ENCODE measurements at regions not wholly inside any gene's neighbourhood (a gene's known extent, or its start where the extent isn't known, plus 50 kb on each side); places are given as distances from the start of the nearest gene placed in this dataset.

DNA sequence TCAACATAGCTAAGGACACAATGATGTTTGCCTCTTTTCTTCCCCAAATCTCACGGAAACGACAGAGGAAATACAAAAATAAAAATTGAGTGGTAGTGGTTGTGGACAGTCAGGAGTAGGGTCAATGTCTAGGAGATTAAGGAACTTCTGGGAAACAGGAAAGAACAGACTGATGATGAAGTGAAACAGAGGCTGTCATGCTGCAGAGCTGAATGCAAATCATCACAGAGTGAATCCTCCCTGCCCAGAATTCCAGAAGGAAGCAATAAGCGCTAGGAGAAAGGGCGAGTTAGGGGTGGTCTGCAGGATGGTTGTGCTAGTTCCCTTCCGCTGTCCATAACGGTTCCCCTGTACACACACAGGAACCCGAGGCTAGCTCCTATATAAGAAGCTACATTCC lies 64.7 kb upstream of the POMGNT2 start:
- 17 to 97% (median 74%) methylated on average over 2 to 7 of the region's 7 CpGs for WGBS, 10 experiments
- peak in 3 of 8 experiments; percentile 57 to 67 (median 64) for ATAC-seq (replicated peaks in 6 of 8)
- Histone ChIP-seq H3K27ac (no peak overlapping the region), H3K4me1 (replicated peaks in 1 of 2) (no peaks in the 10 kb centered on the region), H3K4me3 (no peak overlapping the region)
- in situ Hi-C loops (cut with MboI; ENCODE audit: low pct_unique_long_range_greater_than_20kb in 2 of 9, low sequenced_read_pairs in 9 of 9, unreplicated experiment in 9 of 9), result loop anchor here in 3 of 9 experiments (25.0 kb wide), 3 partner anchors 208 to 342 kb away; no protein-coding TSS in a partner anchor

DNA sequence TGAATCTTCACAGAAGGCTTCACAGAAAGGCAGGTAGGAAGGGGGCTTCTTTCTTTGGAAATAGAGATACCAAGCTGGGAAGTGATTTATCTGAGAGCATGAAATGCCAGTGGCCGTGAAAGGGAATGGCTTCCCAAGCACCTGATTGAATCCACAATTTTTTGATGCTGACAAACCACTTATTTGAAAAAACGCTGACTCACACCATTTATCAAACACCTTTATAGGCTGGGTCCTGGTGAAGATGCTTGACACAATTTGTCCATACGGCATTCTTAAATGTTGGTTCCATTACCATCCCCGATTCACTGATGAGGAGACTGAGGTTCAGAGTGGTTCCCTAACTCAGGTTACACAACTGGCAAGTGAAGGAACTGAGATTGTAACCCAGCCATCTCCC lies 64.1 kb upstream of the POMGNT2 start:
- WGBS, 10 experiments, result 48 to 100% (median 87%) methylated on average over 1 to 4 of the region's 4 CpGs; no CpG with 5 or more reads in 3 of the 10 experiments
- in situ Hi-C loops (cut with MboI; ENCODE audit: low pct_unique_long_range_greater_than_20kb in 2 of 9, low sequenced_read_pairs in 9 of 9, unreplicated experiment in 9 of 9), result loop anchor here in 3 of 9 experiments (25.0 kb wide), 3 partner anchors 208 to 342 kb away; no protein-coding TSS in a partner anchor
- Histone ChIP-seq H3K4me1 (replicated peaks in 1 of 2) (no peaks in the 10 kb centered on the region), H3K27ac (no peak overlapping the region), H3K4me3 (no peak overlapping the region)
- no peak for ATAC-seq (replicated peaks in 6 of 8)

GRCh38 chr3:43166406-43166805 lies 60.5 kb upstream of the POMGNT2 start:
- 0 to 74% (median 29%) methylated on average over 1 of the region's 1 CpG for WGBS, 10 experiments
- H3K4me3 ChIP-seq, result no peak overlapping the region
- no peak for ATAC-seq (replicated peaks in 6 of 8)
- in situ Hi-C loops (cut with MboI; ENCODE audit: low pct_unique_long_range_greater_than_20kb in 2 of 9, low sequenced_read_pairs in 9 of 9, unreplicated experiment in 9 of 9), result loop anchor here in 3 of 9 experiments (25.0 kb wide), 3 partner anchors 204 to 346 kb away; no protein-coding TSS in a partner anchor
- H3K27ac ChIP-seq, result no peak overlapping the region
- H3K4me1 ChIP-seq (replicated peaks in 1 of 2), result peaks cover 0 to 4% of the 10 kb centered on the region in 2 donors

DNA sequence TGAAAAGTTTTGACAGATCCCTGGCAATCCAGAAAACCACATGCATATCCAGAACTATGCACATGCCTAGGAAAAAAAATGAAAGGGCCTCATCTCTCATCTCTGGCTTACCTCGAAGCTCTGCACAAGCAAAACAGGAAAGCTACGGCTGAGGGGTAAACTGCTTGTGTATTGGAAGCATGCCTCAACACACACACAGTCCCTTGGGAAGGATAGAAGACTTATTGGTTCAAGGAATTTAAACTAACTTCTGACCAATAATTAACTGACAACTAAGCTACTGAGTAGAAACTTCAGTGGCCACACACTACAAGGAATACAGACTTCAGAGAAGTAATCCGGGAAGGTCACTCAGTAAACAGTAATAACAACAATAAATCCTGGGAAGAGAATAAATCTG lies 59.9 kb upstream of the POMGNT2 start:
- Histone ChIP-seq H3K4me3 (no peak overlapping the region), H3K27ac (no peak overlapping the region), H3K4me1 (replicated peaks in 1 of 2) (peaks cover 0 to 4% of the 10 kb centered on the region in 2 donors)
- ATAC-seq (replicated peaks in 6 of 8), result no peak
- in situ Hi-C loops (cut with MboI; ENCODE audit: low pct_unique_long_range_greater_than_20kb in 2 of 9, low sequenced_read_pairs in 9 of 9, unreplicated experiment in 9 of 9), result loop anchor here in 3 of 9 experiments (25.0 kb wide), 3 partner anchors 203 to 347 kb away; no protein-coding TSS in a partner anchor
- WGBS, 10 experiments, result 38 to 100% (median 92%) methylated on average over 1 to 3 of the region's 3 CpGs; no CpG with 5 or more reads in 1 of the 10 experiments

GRCh38 chr3:43163895-43164493 lies 58.1 kb upstream of the POMGNT2 start:
- Histone ChIP-seq H3K27ac (no peak overlapping the region), H3K4me1 (replicated peaks in 1 of 2) (peaks cover 0 to 4% of the 10 kb centered on the region in 2 donors), H3K4me3 (no peak overlapping the region)
- in situ Hi-C loops (cut with MboI; ENCODE audit: low pct_unique_long_range_greater_than_20kb in 2 of 9, low sequenced_read_pairs in 9 of 9, unreplicated experiment in 9 of 9), result loop anchor here in 3 of 9 experiments (25.0 kb wide), 3 partner anchors 202 to 348 kb away; no protein-coding TSS in a partner anchor
- WGBS, 10 experiments, result 50 to 85% (median 74%) methylated on average over 2 to 6 of the region's 9 CpGs; no CpG with 5 or more reads in 3 of the 10 experiments
- ATAC-seq (replicated peaks in 6 of 8), result no peak

DNA sequence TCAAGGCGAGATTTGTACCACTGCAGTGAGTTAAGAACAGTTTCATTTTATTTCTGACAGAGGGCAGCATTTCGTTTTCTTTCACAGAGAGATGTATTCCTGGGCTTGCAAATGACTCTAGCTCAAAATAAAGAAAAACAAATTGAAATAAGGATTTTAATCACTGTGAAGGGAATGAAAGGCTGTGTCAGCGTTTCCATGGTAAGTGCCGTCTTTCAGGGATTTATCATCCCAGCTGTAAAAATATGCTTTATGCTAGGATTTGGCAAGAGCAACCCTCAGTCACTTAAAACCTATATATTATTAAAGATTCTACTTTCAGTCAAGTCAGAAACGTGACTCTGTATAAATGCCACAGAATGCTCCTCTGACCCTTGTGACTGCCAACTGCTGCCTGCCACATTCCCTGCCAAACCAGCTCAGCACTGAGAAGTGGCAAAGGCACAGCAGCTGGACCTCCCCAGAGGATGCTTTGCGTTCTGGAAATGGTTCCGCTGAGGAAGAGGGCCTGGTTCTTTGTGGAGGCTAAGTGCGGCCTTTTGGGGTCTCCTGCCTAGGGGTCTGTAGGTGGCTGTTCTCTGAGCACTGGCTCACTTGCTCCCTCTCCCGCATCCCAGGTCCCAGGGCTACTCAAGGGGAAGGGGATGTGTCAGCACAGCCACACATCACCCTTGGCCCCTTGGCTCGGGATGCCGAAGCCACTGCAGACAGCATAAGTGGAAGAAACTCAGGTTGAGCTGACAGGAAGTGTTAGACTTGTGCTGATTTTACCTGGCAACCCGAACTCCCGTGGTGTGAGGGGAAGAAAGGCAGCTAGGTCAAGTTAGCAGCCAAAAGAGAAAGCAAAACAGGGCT lies 56.6 kb upstream of the POMGNT2 start:
- Histone ChIP-seq H3K4me1 (replicated peaks in 1 of 2) (peaks cover 0 to 4% of the 10 kb centered on the region in 2 donors), H3K4me3 (no peak overlapping the region), H3K27ac (no peak overlapping the region)
- WGBS, 10 experiments, result 0 to 75% (median 48%) methylated on average over 1 to 11 of the region's 13 CpGs
- ATAC-seq (replicated peaks in 6 of 8), result peak; percentile 70 to 91 (median 80)
- in situ Hi-C loops (cut with MboI; ENCODE audit: low pct_unique_long_range_greater_than_20kb in 2 of 9, low sequenced_read_pairs in 9 of 9, unreplicated experiment in 9 of 9), result loop anchor here in 3 of 9 experiments (25.0 kb wide), 3 partner anchors 200 to 350 kb away; no protein-coding TSS in a partner anchor

- in situ Hi-C loops (cut with MboI; ENCODE audit: low pct_unique_long_range_greater_than_20kb in 2 of 9, low sequenced_read_pairs in 9 of 9, unreplicated experiment in 9 of 9), result loop anchor here in 3 of 9 experiments (25.0 kb wide), 3 partner anchors 199 to 351 kb away; no protein-coding TSS in a partner anchor
- 0 to 100% (median 48%) methylated on average over 1 to 4 of the region's 5 CpGs; no CpG with 5 or more reads in 4 of the 10 experiments for WGBS, 10 experiments
- ATAC-seq (replicated peaks in 6 of 8), result peak; percentile 30 to 96 (median 54)
- Histone ChIP-seq H3K4me3 (no peak overlapping the region), H3K4me1 (replicated peaks in 1 of 2) (peaks cover 0 to 4% of the 10 kb centered on the region in 2 donors), H3K27ac (no peak overlapping the region)
These were observed 55.9 kb upstream of the POMGNT2 start for GRCh38 chr3:43161684-43162229.

DNA sequence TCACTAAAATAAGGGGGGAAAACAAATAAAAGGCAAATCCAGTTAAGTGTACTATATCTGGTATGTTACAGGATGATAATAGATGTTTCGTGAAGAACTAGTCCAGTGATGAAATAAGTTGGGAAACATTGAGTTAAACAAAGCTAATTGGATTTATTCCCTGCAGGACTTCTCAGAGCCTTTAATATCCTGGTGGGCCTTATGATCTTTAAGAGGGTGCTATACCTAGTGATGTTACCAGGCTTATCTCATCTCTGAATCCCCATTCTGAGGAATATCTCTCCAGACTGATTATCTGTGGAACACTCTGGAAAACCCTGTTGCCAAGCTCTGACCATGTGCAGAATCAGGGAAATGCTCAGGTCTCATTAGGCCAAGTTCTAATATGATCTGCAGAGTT lies 54.8 kb upstream of the POMGNT2 start:
- ATAC-seq (replicated peaks in 6 of 8), result no peak
- Histone ChIP-seq H3K4me1 (replicated peaks in 1 of 2) (peaks cover 0 to 4% of the 10 kb centered on the region in 2 donors), H3K27ac (no peak overlapping the region), H3K4me3 (no peak overlapping the region)
- in situ Hi-C loops (cut with MboI; ENCODE audit: low pct_unique_long_range_greater_than_20kb in 2 of 9, low sequenced_read_pairs in 9 of 9, unreplicated experiment in 9 of 9), result loop anchor here in 3 of 9 experiments (25.0 kb wide), 3 partner anchors 198 to 352 kb away; no protein-coding TSS in a partner anchor
- 40 to 100% (median 100%) methylated on average over 1 of the region's 1 CpG; no CpG with 5 or more reads in 1 of the 10 experiments for WGBS, 10 experiments

- 76 to 100% (median 89%) methylated on average over 2 to 3 of the region's 3 CpGs; no CpG with 5 or more reads in 2 of the 10 experiments for WGBS, 10 experiments
- in situ Hi-C loops (cut with MboI; ENCODE audit: low pct_unique_long_range_greater_than_20kb in 2 of 9, low sequenced_read_pairs in 9 of 9, unreplicated experiment in 9 of 9), result loop anchor here in 4 of 9 experiments (10.0 to 25.0 kb wide), 4 partner anchors 195 to 352 kb away; no protein-coding TSS in a partner anchor
These were observed 54.0 kb upstream of the POMGNT2 start for GRCh38 chr3:43159876-43160255.

GRCh38 chr3:43159131-43159875 lies 53.4 kb upstream of the POMGNT2 start:
- in situ Hi-C loops (cut with MboI; ENCODE audit: low pct_unique_long_range_greater_than_20kb in 2 of 9, low sequenced_read_pairs in 9 of 9, unreplicated experiment in 9 of 9), result loop anchor here in 4 of 9 experiments (10.0 to 25.0 kb wide), 4 partner anchors 195 to 353 kb away; no protein-coding TSS in a partner anchor
- WGBS, 10 experiments, result 40 to 93% (median 71%) methylated on average over 1 to 8 of the region's 8 CpGs; no CpG with 5 or more reads in 1 of the 10 experiments
- Histone ChIP-seq H3K27ac (no peak overlapping the region), H3K4me3 (no peak overlapping the region), H3K4me1 (replicated peaks in 1 of 2) (peaks cover 7 to 11% of the 10 kb centered on the region in 2 donors)
- ATAC-seq (replicated peaks in 6 of 8), result no peak

More at GRCh38 chr3:43159876-43160255, 54.0 kb upstream of the POMGNT2 start:
- peaks cover 2 to 6% of the 10 kb centered on the region in 2 donors for H3K4me1 ChIP-seq (replicated peaks in 1 of 2)
- no peak for ATAC-seq (replicated peaks in 6 of 8)
- H3K27ac ChIP-seq, result no peak overlapping the region
- H3K4me3 ChIP-seq, result no peak overlapping the region

- Histone ChIP-seq H3K4me1 (replicated peaks in 1 of 2) (peaks cover 31% of the 10 kb centered on the region in 2 donors), H3K4me3 (no peak overlapping the region), H3K27ac (no peak overlapping the region)
- no peak for ATAC-seq (replicated peaks in 6 of 8)
- 40 to 100% (median 85%) methylated on average over 1 to 3 of the region's 5 CpGs; no CpG with 5 or more reads in 4 of the 10 experiments for WGBS, 10 experiments
- in situ Hi-C loops (cut with MboI; ENCODE audit: low pct_unique_long_range_greater_than_20kb in 2 of 9, low sequenced_read_pairs in 9 of 9, unreplicated experiment in 9 of 9), result loop anchor here in 4 of 9 experiments (10.0 to 25.0 kb wide), 4 partner anchors 192 to 355 kb away; no protein-coding TSS in a partner anchor
These were observed 51.1 kb upstream of the POMGNT2 start for GRCh38 chr3:43156812-43157455.

Data from motor neuron (in vitro differentiated cells).